GM23338 (cell line): ENCODE measurements at regions not wholly inside any gene's neighbourhood (a gene's known extent, or its start where the extent isn't known, plus 50 kb on each side); places are given as distances from the start of the nearest gene placed in this dataset.

Source experiments
- CREB1 ChIP-seq: fragments of 250-450 bp; sonication (Bioruptor Pico); IDR thresholded peaks from 2 replicates; pipeline ENCODE4 v1.5.0; 2020; ENCODE audit warnings: low read depth, mild to moderate bottlenecking, moderate library complexity
- EZH2 ChIP-seq: fragments of 200-600 bp; sonication (generic); IDR thresholded peaks from one replicate; pipeline ENCODE4 v1.8.0; 2017; ENCODE audit warnings: antibody characterized with exemption, mild to moderate bottlenecking, low read depth; ENCODE audit not compliant: unreplicated experiment
- EZH2phosphoT487 ChIP-seq: fragments of 200-600 bp; sonication (generic); IDR thresholded peaks from one replicate; pipeline ENCODE4 v1.8.1; 2018; ENCODE audit warnings: antibody characterized with exemption; ENCODE audit not compliant: unreplicated experiment
- JUNB ChIP-seq: IDR thresholded peaks from one replicate; pipeline ENCODE4 v1.6.1; 2016; ENCODE audit warnings: antibody characterized with exemption; ENCODE audit not compliant: unreplicated experiment
- NANOG ChIP-seq: IDR thresholded peaks from 2 replicates; pipeline ENCODE4 v1.6.1; 2016; ENCODE audit warnings: antibody characterized with exemption, borderline replicate concordance
- POLR2AphosphoS5 ChIP-seq: IDR thresholded peaks from 2 replicates; pipeline ENCODE4 v1.6.1; 2016; ENCODE audit warnings: antibody characterized with exemption, low read depth
- ZNF331 ChIP-seq: fragments of 250-450 bp; sonication (Bioruptor Pico); IDR thresholded peaks from 2 replicates; pipeline ENCODE4 v1.5.0; 2020; ENCODE audit warnings: low read depth, mild to moderate bottlenecking, moderate library complexity
- TF ChIP-seq, protein P1 (sequence below), 2 experiments: fragments of 200-600 bp in 1 of 2; sonication (generic) in 1 of 2; conservative IDR thresholded peaks; 2 replicates each; pipeline versions ENCODE4 v1.5.1 to v1.6.1; 2016 to 2017; ENCODE audit warnings: antibody characterized with exemption in 2 of 2, low read depth in 2 of 2, mild to moderate bottlenecking in 2 of 2, moderate library complexity in 1 of 2
- TF ChIP-seq, protein P2 (sequence below): IDR thresholded peaks from one replicate; pipeline ENCODE4 v1.6.1; 2018; ENCODE audit warnings: antibody characterized with exemption; ENCODE audit not compliant: unreplicated experiment

DNA sequence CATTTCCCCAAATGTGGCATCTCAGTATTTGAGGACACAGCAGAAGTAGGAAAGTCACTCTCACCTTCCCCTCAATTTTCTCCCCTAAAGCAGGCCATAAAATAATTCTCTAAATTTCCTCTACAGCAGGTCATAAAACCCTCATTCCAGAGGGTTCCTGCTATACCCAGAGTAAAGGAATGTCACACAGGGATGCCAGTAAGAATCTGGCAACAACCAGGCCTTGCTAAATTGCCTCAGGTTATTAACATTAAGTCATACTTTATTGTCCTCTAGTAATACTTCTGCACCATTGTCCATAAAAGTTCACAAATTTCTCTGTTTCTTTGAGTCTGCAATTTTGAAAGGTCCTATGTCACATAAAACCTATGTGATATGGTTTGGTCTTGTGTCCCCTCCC lies 685.7 kb upstream of the SLIT2 start:
- TF ChIP-seq EZH2 (no peak), POLR2AphosphoS5 (no peak), ZNF331 (CRISPR knock-in tag) (no peak), EZH2phosphoT487 (no peak), NANOG (no peak), JUNB (no peak), CREB1 (CRISPR knock-in tag) (no peak)
- TF ChIP-seq, protein P1, sequence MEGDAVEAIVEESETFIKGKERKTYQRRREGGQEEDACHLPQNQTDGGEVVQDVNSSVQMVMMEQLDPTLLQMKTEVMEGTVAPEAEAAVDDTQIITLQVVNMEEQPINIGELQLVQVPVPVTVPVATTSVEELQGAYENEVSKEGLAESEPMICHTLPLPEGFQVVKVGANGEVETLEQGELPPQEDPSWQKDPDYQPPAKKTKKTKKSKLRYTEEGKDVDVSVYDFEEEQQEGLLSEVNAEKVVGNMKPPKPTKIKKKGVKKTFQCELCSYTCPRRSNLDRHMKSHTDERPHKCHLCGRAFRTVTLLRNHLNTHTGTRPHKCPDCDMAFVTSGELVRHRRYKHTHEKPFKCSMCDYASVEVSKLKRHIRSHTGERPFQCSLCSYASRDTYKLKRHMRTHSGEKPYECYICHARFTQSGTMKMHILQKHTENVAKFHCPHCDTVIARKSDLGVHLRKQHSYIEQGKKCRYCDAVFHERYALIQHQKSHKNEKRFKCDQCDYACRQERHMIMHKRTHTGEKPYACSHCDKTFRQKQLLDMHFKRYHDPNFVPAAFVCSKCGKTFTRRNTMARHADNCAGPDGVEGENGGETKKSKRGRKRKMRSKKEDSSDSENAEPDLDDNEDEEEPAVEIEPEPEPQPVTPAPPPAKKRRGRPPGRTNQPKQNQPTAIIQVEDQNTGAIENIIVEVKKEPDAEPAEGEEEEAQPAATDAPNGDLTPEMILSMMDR (conservative IDR thresholded peaks at IDR 0.05; ENCODE audit: low read depth in 2 of 2) = no peak
- TF ChIP-seq, protein P2, sequence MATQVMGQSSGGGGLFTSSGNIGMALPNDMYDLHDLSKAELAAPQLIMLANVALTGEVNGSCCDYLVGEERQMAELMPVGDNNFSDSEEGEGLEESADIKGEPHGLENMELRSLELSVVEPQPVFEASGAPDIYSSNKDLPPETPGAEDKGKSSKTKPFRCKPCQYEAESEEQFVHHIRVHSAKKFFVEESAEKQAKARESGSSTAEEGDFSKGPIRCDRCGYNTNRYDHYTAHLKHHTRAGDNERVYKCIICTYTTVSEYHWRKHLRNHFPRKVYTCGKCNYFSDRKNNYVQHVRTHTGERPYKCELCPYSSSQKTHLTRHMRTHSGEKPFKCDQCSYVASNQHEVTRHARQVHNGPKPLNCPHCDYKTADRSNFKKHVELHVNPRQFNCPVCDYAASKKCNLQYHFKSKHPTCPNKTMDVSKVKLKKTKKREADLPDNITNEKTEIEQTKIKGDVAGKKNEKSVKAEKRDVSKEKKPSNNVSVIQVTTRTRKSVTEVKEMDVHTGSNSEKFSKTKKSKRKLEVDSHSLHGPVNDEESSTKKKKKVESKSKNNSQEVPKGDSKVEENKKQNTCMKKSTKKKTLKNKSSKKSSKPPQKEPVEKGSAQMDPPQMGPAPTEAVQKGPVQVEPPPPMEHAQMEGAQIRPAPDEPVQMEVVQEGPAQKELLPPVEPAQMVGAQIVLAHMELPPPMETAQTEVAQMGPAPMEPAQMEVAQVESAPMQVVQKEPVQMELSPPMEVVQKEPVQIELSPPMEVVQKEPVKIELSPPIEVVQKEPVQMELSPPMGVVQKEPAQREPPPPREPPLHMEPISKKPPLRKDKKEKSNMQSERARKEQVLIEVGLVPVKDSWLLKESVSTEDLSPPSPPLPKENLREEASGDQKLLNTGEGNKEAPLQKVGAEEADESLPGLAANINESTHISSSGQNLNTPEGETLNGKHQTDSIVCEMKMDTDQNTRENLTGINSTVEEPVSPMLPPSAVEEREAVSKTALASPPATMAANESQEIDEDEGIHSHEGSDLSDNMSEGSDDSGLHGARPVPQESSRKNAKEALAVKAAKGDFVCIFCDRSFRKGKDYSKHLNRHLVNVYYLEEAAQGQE = no peak
